PC-3 (cell line): ENCODE measurements at regions not wholly inside any gene's neighbourhood (a gene's known extent, or its start where the extent isn't known, plus 50 kb on each side); places are given as distances from the start of the nearest gene placed in this dataset.

Experiments
- EZH2 ChIP-seq: fragments of 300-600 bp; sonication (generic); IDR thresholded peaks from one replicate; pipeline ENCODE4 v1.6.1; 2017; ENCODE audit warnings: antibody characterized with exemption, mild to moderate bottlenecking, low read length; ENCODE audit not compliant: unreplicated experiment
- TF ChIP-seq, protein P1 (sequence below): fragments of 300-600 bp; sonication (generic); conservative IDR thresholded peaks from 2 replicates; pipeline ENCODE4 v1.5.1; 2017; ENCODE audit warnings: antibody characterized with exemption, low read depth, mild to moderate bottlenecking, low read length

DNA sequence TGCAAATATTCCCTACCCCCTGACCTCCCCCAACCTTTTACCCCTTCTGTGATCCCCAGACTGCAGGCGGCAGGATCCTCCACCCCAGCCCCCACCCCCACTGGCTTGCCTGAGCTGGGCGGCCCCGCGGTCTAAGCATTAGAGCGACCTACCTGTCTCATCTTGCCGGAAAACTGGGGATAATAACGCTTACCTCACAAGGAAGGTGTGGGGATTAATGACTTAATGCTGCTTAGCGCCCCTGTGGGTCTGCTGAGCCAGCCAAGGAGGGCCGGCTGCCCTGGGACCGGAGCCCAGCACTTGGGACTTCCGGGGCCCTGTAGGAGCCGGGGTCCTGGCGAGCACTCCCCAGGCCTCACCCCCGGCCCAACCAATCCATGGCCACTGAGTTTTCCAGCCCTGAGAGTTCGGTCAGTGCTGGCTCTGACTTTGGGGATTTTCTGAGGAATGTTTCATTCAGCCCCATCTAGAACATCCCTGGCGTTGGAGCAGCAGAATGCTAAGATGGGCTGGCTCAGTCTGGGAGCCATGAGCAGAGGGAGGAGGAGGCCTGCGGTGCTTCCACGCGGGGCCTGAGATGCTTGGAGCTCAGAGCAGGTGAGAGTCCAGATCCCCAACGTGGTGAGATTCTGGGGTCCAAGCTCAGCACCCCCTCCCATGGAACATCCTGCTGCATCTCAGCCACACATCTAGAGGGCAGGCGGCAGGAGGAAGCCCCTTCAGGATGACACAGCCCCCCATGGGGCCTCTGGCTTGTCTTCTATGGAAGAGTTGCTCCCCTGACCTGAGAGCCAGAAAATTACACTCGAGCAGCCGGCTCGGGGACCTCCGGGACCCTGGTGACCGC, 97.9 kb downstream of the RIPK4 start:
- TF ChIP-seq, protein P1, sequence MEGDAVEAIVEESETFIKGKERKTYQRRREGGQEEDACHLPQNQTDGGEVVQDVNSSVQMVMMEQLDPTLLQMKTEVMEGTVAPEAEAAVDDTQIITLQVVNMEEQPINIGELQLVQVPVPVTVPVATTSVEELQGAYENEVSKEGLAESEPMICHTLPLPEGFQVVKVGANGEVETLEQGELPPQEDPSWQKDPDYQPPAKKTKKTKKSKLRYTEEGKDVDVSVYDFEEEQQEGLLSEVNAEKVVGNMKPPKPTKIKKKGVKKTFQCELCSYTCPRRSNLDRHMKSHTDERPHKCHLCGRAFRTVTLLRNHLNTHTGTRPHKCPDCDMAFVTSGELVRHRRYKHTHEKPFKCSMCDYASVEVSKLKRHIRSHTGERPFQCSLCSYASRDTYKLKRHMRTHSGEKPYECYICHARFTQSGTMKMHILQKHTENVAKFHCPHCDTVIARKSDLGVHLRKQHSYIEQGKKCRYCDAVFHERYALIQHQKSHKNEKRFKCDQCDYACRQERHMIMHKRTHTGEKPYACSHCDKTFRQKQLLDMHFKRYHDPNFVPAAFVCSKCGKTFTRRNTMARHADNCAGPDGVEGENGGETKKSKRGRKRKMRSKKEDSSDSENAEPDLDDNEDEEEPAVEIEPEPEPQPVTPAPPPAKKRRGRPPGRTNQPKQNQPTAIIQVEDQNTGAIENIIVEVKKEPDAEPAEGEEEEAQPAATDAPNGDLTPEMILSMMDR: no peak
- no peak for TF ChIP-seq EZH2
